ENCODE measurements at regions not wholly inside any gene's neighbourhood (a gene's known extent, or its start where the extent isn't known, plus 50 kb on each side); places are given as distances from the start of the nearest gene placed in this dataset.
"Not testable (repeated sequence)": the region's sequence is repeated elsewhere in the genome, so short reads cannot be mapped to it uniquely, and the experiment has no call there.

DNA sequence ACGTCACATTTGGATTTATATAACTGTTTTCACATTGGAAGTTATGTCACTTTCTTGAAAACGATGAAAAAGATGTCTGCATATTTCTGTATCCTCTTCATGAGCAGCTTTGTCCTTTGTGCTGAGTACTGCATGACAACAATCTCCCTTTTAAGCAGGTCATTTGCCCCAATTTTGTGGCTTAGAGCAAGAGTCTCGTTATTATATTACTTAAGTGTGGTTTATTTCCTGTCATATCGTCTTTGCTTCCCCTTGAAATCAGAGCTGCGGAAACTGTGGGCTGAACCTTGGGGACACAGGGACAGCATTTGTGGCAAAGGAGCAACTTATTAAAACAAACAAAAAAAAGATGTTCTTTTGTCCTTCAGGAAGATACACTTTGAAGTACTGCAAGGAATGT, 254.0 kb upstream of the DSEL start:
- H3K36me3 ChIP-seq (ENCODE audit: control insufficient read depth, insufficient read depth, low read length) = no peaks in the 10 kb centered on the region
- DNase-seq (ENCODE audit: extremely low read depth, insufficient read length) = no peak
- H3K4me3 ChIP-seq (replicated peaks; ENCODE audit: low read depth, low read length) = no peak overlapping the region
- TF ChIP-seq CTCF (IDR thresholded peaks at IDR 0.05; ENCODE audit: insufficient read depth, low read length, poor library complexity, severe bottlenecking) = no peak
- no peaks in the 10 kb centered on the region for H3K27me3 ChIP-seq (replicated peaks; ENCODE audit: control insufficient read depth, insufficient read depth, low read length)

DNA sequence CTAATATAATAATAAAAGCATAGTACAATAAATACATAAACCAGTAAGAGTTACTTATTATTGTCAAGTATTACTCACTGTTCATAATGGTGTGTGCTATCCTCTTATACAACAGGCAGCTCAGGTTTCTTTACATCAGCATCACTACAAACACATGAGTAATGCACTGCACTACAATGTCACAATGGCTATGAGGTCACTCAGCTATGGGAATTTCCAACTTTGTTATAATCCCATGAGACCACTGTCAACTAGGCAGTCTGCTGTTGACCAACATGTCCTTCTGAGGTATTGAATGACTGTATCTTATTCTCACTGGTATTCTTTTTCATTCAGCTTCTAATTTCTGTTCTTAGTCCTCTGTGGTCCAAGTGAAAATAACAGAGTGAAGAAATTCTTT, 250.4 kb upstream of the DSEL start:
- no peaks in the 10 kb centered on the region for H3K27me3 ChIP-seq (replicated peaks; ENCODE audit: control insufficient read depth, insufficient read depth, low read length)
- DNase-seq (ENCODE audit: extremely low read depth, insufficient read length) = no peak
- TF ChIP-seq CTCF (IDR thresholded peaks at IDR 0.05; ENCODE audit: insufficient read depth, low read length, poor library complexity, severe bottlenecking) = no peak
- no peak overlapping the region for H3K4me3 ChIP-seq (replicated peaks; ENCODE audit: low read depth, low read length)
- no peaks in the 10 kb centered on the region for H3K36me3 ChIP-seq (ENCODE audit: control insufficient read depth, insufficient read depth, low read length)

GRCh38 chr18:67752211-67752610, 235.7 kb upstream of the DSEL start:
- not testable (repeated sequence) for H3K27me3 ChIP-seq (replicated peaks; ENCODE audit: control insufficient read depth, insufficient read depth, low read length); H3K4me3 ChIP-seq (replicated peaks; ENCODE audit: low read depth, low read length); DNase-seq (ENCODE audit: extremely low read depth, insufficient read length); H3K36me3 ChIP-seq (ENCODE audit: control insufficient read depth, insufficient read depth, low read length)

- H3K36me3 ChIP-seq (ENCODE audit: control insufficient read depth, insufficient read depth, low read length) = no peaks in the 10 kb centered on the region
- H3K4me3 ChIP-seq (replicated peaks; ENCODE audit: low read depth, low read length) = no peak overlapping the region
- no peaks in the 10 kb centered on the region for H3K27me3 ChIP-seq (replicated peaks; ENCODE audit: control insufficient read depth, insufficient read depth, low read length)
- no peak for TF ChIP-seq CTCF (IDR thresholded peaks at IDR 0.05; ENCODE audit: insufficient read depth, low read length, poor library complexity, severe bottlenecking)
- DNase-seq (ENCODE audit: extremely low read depth, insufficient read length) = no peak
Observed at GRCh38 chr18:67742954-67743353, 226.4 kb upstream of the DSEL start.

DNA sequence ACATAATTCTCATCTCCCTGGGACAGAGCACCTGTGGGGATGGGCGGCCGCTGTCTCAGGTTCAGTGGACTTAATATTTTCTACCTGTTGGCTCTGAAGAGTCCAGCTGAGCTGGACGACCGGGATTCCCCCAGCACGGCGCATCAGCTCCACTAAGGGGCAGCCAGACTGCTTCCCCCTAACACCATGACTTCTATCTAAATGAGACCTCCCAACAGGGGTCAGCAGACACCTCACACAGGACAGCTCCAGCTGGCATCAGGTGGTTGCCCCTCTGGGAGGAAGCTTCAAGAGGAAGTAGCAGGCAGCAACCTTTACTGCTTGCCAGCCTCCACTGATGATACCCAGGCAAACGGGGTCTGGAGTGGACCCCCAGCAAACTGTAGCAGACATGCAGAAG, 226.0 kb upstream of the DSEL start:
- H3K36me3 ChIP-seq (ENCODE audit: control insufficient read depth, insufficient read depth, low read length) = no peaks in the 10 kb centered on the region

DNA sequence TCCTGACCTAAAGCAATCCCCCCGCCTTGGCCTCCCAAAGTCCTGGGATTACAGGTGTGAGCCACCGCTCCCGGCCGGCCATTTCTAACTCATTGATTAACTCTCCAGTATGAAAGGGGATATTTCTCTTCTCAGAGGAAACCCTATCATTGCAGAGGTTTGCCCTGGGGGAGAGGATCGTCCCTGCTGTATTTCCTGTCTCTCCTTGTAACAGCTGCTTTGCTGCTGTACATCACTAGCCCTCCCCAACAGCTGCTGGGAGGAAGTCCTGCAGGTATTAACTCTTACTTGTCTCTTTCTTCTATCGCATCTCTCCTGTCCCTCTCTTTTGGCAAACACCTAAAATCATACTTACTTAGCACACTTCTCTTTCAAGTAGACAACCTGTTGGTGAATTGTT, 219.0 kb upstream of the DSEL start:
- no peak for TF ChIP-seq CTCF (IDR thresholded peaks at IDR 0.05; ENCODE audit: insufficient read depth, low read length, poor library complexity, severe bottlenecking)
- no peaks in the 10 kb centered on the region for H3K36me3 ChIP-seq (ENCODE audit: control insufficient read depth, insufficient read depth, low read length)
- no peaks in the 10 kb centered on the region for H3K27me3 ChIP-seq (replicated peaks; ENCODE audit: control insufficient read depth, insufficient read depth, low read length)
- no peak for DNase-seq (ENCODE audit: extremely low read depth, insufficient read length)
- no peak overlapping the region for H3K4me3 ChIP-seq (replicated peaks; ENCODE audit: low read depth, low read length)

More for the DNA sequence above, 226.0 kb upstream of the DSEL start:
- Histone ChIP-seq H3K4me3 (replicated peaks; ENCODE audit: low read depth, low read length) (no peak overlapping the region), H3K27me3 (replicated peaks; ENCODE audit: control insufficient read depth, insufficient read depth, low read length) (no peaks in the 10 kb centered on the region)
- no peak for TF ChIP-seq CTCF (IDR thresholded peaks at IDR 0.05; ENCODE audit: insufficient read depth, low read length, poor library complexity, severe bottlenecking)
- no peak for DNase-seq (ENCODE audit: extremely low read depth, insufficient read length)

All from GM06990 (cell line).